OCI-LY3 (cell line): ENCODE measurements at regions not wholly inside any gene's neighbourhood (a gene's known extent, or its start where the extent isn't known, plus 50 kb on each side); places are given as distances from the start of the nearest gene placed in this dataset.

Source experiments
- EZH2phosphoT487 ChIP-seq: fragments of 200-600 bp; shearing (Covaris generic); IDR thresholded peaks from 2 replicates; pipeline ENCODE4 v1.6.1; 2018; ENCODE audit warnings: antibody characterized with exemption, mixed run types, low read depth
- TF ChIP-seq, protein P1 (sequence below): fragments of 200-600, 300-600 bp; sonication (generic); IDR thresholded peaks from 2 replicates; pipeline ENCODE4 v1.5.1; 2014; ENCODE audit warnings: antibody characterized with exemption, low read length, low read depth

DNA sequence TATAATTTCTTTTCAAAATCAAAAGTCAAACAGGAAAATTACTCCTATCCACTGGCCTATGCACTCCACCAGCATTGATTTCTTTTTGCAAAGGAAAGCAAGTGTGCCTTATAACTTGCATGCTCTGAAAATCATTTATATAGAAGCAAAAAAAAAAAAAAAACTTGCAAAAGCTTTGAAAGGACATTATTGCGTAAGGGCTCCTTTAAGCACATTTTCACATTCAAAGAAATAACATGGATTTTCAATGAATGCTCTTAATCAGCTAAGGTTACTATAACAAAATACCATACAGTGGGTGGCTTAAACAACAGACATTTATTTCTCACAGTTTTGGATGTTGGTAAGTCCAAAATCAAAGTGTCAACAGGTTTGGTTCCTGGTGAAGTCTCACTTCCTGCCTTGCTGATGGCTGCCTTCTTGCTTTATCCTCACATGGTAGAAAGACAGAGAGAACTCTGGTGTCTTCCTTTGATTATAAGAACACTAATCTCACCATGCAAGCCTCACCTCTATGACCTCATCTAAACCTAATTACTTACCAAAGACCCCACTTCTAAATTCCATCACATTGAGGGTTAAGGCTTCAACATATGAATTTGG is 755.2 kb upstream of the CDH10 start:
- TF ChIP-seq, protein P1, sequence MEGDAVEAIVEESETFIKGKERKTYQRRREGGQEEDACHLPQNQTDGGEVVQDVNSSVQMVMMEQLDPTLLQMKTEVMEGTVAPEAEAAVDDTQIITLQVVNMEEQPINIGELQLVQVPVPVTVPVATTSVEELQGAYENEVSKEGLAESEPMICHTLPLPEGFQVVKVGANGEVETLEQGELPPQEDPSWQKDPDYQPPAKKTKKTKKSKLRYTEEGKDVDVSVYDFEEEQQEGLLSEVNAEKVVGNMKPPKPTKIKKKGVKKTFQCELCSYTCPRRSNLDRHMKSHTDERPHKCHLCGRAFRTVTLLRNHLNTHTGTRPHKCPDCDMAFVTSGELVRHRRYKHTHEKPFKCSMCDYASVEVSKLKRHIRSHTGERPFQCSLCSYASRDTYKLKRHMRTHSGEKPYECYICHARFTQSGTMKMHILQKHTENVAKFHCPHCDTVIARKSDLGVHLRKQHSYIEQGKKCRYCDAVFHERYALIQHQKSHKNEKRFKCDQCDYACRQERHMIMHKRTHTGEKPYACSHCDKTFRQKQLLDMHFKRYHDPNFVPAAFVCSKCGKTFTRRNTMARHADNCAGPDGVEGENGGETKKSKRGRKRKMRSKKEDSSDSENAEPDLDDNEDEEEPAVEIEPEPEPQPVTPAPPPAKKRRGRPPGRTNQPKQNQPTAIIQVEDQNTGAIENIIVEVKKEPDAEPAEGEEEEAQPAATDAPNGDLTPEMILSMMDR, result no peak
- no peak for TF ChIP-seq EZH2phosphoT487
